GM12865 (cell line): ENCODE measurements at regions not wholly inside any gene's neighbourhood (a gene's known extent, or its start where the extent isn't known, plus 50 kb on each side); places are given as distances from the start of the nearest gene placed in this dataset.

Experiments used
- DNase-seq: peaks from one replicate; pipeline ENCODE4 v3.0.0; 2010; ENCODE audit warnings: low read depth
- H3K4me3 ChIP-seq: 2 replicates; pipeline ENCODE4 v1.5.1; 2011; ENCODE audit warnings: mild to moderate bottlenecking, low read depth, low read length, control low read depth
- TF ChIP-seq, protein P1 (sequence below): IDR thresholded peaks from 2 replicates; pipeline ENCODE4 v1.5.1; 2011; ENCODE audit warnings: low read length, control low read depth, low read depth, inconsistent platforms; ENCODE audit not compliant: insufficient read depth; ENCODE audit errors: missing control alignments

- H3K4me3 ChIP-seq = no peak overlapping the region
- TF ChIP-seq, protein P1, sequence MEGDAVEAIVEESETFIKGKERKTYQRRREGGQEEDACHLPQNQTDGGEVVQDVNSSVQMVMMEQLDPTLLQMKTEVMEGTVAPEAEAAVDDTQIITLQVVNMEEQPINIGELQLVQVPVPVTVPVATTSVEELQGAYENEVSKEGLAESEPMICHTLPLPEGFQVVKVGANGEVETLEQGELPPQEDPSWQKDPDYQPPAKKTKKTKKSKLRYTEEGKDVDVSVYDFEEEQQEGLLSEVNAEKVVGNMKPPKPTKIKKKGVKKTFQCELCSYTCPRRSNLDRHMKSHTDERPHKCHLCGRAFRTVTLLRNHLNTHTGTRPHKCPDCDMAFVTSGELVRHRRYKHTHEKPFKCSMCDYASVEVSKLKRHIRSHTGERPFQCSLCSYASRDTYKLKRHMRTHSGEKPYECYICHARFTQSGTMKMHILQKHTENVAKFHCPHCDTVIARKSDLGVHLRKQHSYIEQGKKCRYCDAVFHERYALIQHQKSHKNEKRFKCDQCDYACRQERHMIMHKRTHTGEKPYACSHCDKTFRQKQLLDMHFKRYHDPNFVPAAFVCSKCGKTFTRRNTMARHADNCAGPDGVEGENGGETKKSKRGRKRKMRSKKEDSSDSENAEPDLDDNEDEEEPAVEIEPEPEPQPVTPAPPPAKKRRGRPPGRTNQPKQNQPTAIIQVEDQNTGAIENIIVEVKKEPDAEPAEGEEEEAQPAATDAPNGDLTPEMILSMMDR = no peak
- no peak for DNase-seq
Measured at GRCh38 chr15:81914734-81915256, 131.0 kb downstream of the MEX3B start.

- TF ChIP-seq, protein P1 = no peak
- no peak for DNase-seq
- H3K4me3 ChIP-seq = no peak overlapping the region
Measured at GRCh38 chr15:81914333-81914732, 131.5 kb downstream of the MEX3B start.

GRCh38 chr15:81911022-81911971 lies 134.5 kb downstream of the MEX3B start:
- no peak overlapping the region for H3K4me3 ChIP-seq
- no peak for DNase-seq
- TF ChIP-seq, protein P1 = no peak

DNA sequence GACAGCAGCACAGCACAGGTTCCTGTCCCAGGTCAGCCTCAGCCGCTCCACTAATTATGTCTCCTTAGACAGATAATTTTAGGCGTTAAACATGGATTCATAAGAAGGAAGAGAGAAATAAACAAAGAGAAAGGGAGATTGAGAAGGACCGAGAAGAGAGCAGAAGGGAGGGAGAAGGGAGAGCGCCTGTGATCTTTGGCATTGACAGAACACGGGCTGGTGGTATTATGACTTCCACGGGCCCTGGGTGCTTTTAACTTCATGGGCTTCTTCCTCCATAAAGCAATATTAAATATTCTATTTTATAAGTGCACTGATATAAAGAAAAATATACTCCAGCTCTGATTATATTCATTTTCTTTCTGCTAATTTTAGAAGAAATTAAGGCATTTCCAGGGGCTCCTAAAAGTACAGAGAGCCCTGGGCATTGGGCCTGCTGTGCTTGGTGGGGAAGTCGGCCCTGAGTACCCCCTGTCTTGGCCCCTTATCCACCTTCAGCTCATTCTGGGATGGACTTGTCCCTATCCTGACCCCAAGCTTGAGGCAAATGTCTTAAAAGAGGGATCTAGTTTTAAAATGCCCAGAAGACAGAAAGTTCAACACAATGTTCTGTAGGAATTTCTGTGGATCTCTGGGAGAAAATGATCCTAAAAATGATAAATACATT lies 135.3 kb downstream of the MEX3B start:
- no peak for DNase-seq
- TF ChIP-seq, protein P1 = no peak
- H3K4me3 ChIP-seq = no peak overlapping the region

DNA sequence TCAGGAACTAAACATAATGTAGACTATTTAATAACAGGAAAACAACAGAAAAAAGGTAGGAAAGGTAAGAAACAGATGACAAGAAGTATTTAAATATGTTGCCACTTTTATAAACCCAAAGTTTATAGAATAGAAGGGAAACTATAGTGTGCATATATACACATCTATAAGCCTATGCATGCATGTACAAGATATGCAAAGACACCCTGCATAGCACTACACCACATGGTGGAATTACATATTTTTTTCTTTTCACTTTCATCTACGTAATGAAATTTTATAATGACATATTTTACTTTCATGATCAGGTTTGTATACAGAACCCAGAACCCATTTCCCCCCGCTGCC lies 136.8 kb downstream of the MEX3B start:
- TF ChIP-seq, protein P1 = no peak
- no peak overlapping the region for H3K4me3 ChIP-seq
- no peak for DNase-seq

- DNase-seq = no peak
- TF ChIP-seq, protein P1 = no peak
- H3K4me3 ChIP-seq = no peak overlapping the region
Measured at GRCh38 chr15:81908111-81908510, 137.7 kb downstream of the MEX3B start.
